Prostate gland (tissue), 2 donors: ENCODE measurements at regions not wholly inside any gene's neighbourhood (a gene's known extent, or its start where the extent isn't known, plus 50 kb on each side); places are given as distances from the start of the nearest gene placed in this dataset.

Source experiments
- DNase-seq: peaks from one replicate; pipeline ENCODE4 v3.0.0-alpha.2; 2019; ENCODE audit warnings: low spot score
- H3K27ac ChIP-seq, 2 donors: fragments of 200-600 bp; sonication (generic); 2 replicates each; pipeline ENCODE4 v1.5.1; 2017 to 2019
- H3K27me3 ChIP-seq: fragments of 200-600 bp; sonication (generic); replicated peaks from 2 replicates; pipeline ENCODE4 v1.5.1; 2019; ENCODE audit not compliant: insufficient read depth
- H3K36me3 ChIP-seq, 2 donors: fragments of 200-600 bp; sonication (generic); 1 replicate in 1 of 2; 2 replicates in 1 of 2; pipeline versions ENCODE4 v1.5.1 to v1.8.1; 2017 to 2019
- H3K4me1 ChIP-seq: fragments of 200-600 bp; sonication (generic); replicated peaks from 2 replicates; pipeline ENCODE4 v1.5.1; 2019
- H3K4me3 ChIP-seq, 2 donors: fragments of 200-600 bp; sonication (generic); 2 replicates each; pipeline ENCODE4 v1.5.1; 2017 to 2019
- H3K9me3 ChIP-seq: fragments of 200-600 bp; sonication (generic); 2 replicates; pipeline ENCODE4 v1.5.1; 2017
- CTCF ChIP-seq, 4 experiments: fragments of 200-600 bp in 2 of 4; fragments of 450-650 bp in 2 of 4; sonication (generic) in 2 of 4; IDR thresholded peaks; 1 replicate in 3 of 4; 2 replicates in 1 of 4; pipeline ENCODE4 v1.5.1; 2016 to 2019; ENCODE audit warnings: antibody characterized with exemption in 4 of 4, mild to moderate bottlenecking in 2 of 4, moderate library complexity in 2 of 4
- POLR2A ChIP-seq: fragments of 450-650 bp; IDR thresholded peaks from one replicate; pipeline ENCODE4 v1.6.1; 2016; ENCODE audit warnings: antibody characterized with exemption, mild to moderate bottlenecking
- POLR2AphosphoS5 ChIP-seq: sonication (generic); formaldehyde crosslinking; IDR thresholded peaks from one replicate; pipeline ENCODE4 v1.6.1; 2017; ENCODE audit warnings: antibody characterized with exemption
- WGBS: methylation state at CpG from one replicate; pipeline ENCODE4 v1.1.5; 2018; 5-methylcytosine and 5-hydroxymethylcytosine counted together
- intact Hi-C: fragments of 100-400 bp; cut with DNase I; formaldehyde crosslinking; loops from one replicate; pipeline ENCODE4 v1.14.2; 2022

GRCh38 chr15:60264566-60264965 lies 133.2 kb downstream of the ANXA2 start:
- peak; percentile 59 for TF ChIP-seq POLR2AphosphoS5
- TF ChIP-seq CTCF (IDR thresholded peaks at IDR 0.05), result no peak
- H3K4me1 ChIP-seq, result no peaks in the 10 kb centered on the region
- WGBS, result 20% methylated on average over 4 of the region's 4 CpGs
- no peaks in the 10 kb centered on the region for H3K36me3 ChIP-seq
- no peak overlapping the region for H3K4me3 ChIP-seq
- no peaks in the 10 kb centered on the region for H3K9me3 ChIP-seq
- intact Hi-C loops, result no loop called here
- peak; percentile 9 for DNase-seq
- H3K27ac ChIP-seq, result peak overlapping the region; percentile 2 to 65
- no peaks in the 10 kb centered on the region for H3K27me3 ChIP-seq

- no peaks in the 10 kb centered on the region for H3K4me1 ChIP-seq
- no peak overlapping the region for H3K4me3 ChIP-seq
- peak overlapping the region; percentile 2 to 65 for H3K27ac ChIP-seq
- DNase-seq, result no peak
- no peaks in the 10 kb centered on the region for H3K27me3 ChIP-seq
- intact Hi-C loops, result no loop called here
- H3K9me3 ChIP-seq, result no peaks in the 10 kb centered on the region
- no peak for TF ChIP-seq POLR2AphosphoS5
- TF ChIP-seq CTCF (IDR thresholded peaks at IDR 0.05), result no peak
- TF ChIP-seq POLR2A, result no peak
- H3K36me3 ChIP-seq, result no peaks in the 10 kb centered on the region
These were observed 132.7 kb downstream of the ANXA2 start for GRCh38 chr15:60265057-60265456.

GRCh38 chr15:60272623-60273022 lies 125.2 kb downstream of the ANXA2 start:
- no peak overlapping the region for H3K27ac ChIP-seq

GRCh38 chr15:60275624-60276023 lies 122.2 kb downstream of the ANXA2 start:
- no peak for DNase-seq
- Histone ChIP-seq H3K27me3 (no peaks in the 10 kb centered on the region), H3K4me1 (no peaks in the 10 kb centered on the region), H3K36me3 (no peaks in the 10 kb centered on the region), H3K4me3 (no peak overlapping the region), H3K27ac (no peak overlapping the region), H3K9me3 (no peaks in the 10 kb centered on the region)
- WGBS, result 91% methylated on average over 3 of the region's 3 CpGs
- no peak for TF ChIP-seq POLR2AphosphoS5
- TF ChIP-seq CTCF (IDR thresholded peaks at IDR 0.05), result no peak
- TF ChIP-seq POLR2A, result no peak
- intact Hi-C loops, result no loop called here

More at GRCh38 chr15:60272623-60273022, 125.2 kb downstream of the ANXA2 start:
- H3K9me3 ChIP-seq, result no peaks in the 10 kb centered on the region
- TF ChIP-seq CTCF (IDR thresholded peaks at IDR 0.05) (no peak), POLR2A (no peak), POLR2AphosphoS5 (no peak)
- 83% methylated on average over 2 of the region's 2 CpGs for WGBS
- DNase-seq, result no peak
- H3K36me3 ChIP-seq, result no peaks in the 10 kb centered on the region
- no peak overlapping the region for H3K4me3 ChIP-seq
- H3K4me1 ChIP-seq, result no peaks in the 10 kb centered on the region
- no peaks in the 10 kb centered on the region for H3K27me3 ChIP-seq
- intact Hi-C loops, result no loop called here

GRCh38 chr15:60278879-60279278 lies 118.9 kb downstream of the ANXA2 start:
- Histone ChIP-seq H3K9me3 (no peaks in the 10 kb centered on the region), H3K27ac (no peak overlapping the region), H3K27me3 (no peaks in the 10 kb centered on the region), H3K4me1 (no peaks in the 10 kb centered on the region), H3K4me3 (no peak overlapping the region), H3K36me3 (no peaks in the 10 kb centered on the region)
- intact Hi-C loops, result no loop called here
- DNase-seq, result no peak
- 80% methylated on average over 6 of the region's 6 CpGs for WGBS
- no peak for TF ChIP-seq CTCF (IDR thresholded peaks at IDR 0.05)
- TF ChIP-seq POLR2A, result no peak
- TF ChIP-seq POLR2AphosphoS5, result no peak
